Transverse colon (tissue), 4 donors: ENCODE measurements at regions not wholly inside any gene's neighbourhood (a gene's known extent, or its start where the extent isn't known, plus 50 kb on each side); places are given as distances from the start of the nearest gene placed in this dataset.

ENCODE experiments used
- DNase-seq: peaks from one replicate; pipeline ENCODE4 v3.0.0-alpha.2; 2019
- H3K27ac ChIP-seq, 4 donors: fragments of 200-600 bp; sonication (generic); 2 replicates each; pipeline ENCODE4 v1.5.1; 2016 to 2018; ENCODE audit warnings: inconsistent platforms in 4 of 4
- H3K27me3 ChIP-seq: fragments of 200-600 bp; sonication (generic); 2 replicates; pipeline ENCODE4 v1.5.1; 2017; ENCODE audit warnings: inconsistent platforms
- H3K36me3 ChIP-seq, 4 donors: fragments of 200-600 bp; sonication (generic); 2 replicates each; pipeline ENCODE4 v1.5.1; 2017 to 2019; ENCODE audit warnings: inconsistent platforms in 4 of 4
- H3K4me1 ChIP-seq, 4 donors: fragments of 200-600 bp; sonication (generic); 2 replicates each; pipeline ENCODE4 v1.5.1; 2017 to 2020; ENCODE audit warnings: inconsistent platforms in 4 of 4
- H3K4me3 ChIP-seq, 4 donors: fragments of 200-600 bp; sonication (generic); 1 replicate in 1 of 4; 2 replicates in 3 of 4; pipeline versions ENCODE4 v1.5.1 to v1.6.1; 2017 to 2019; ENCODE audit warnings: inconsistent platforms in 4 of 4
- H3K9me3 ChIP-seq, 2 donors: fragments of 200-600 bp; sonication (generic); 2 replicates each; pipeline ENCODE4 v1.5.1; 2017 to 2019; ENCODE audit warnings: inconsistent platforms in 2 of 2
- CTCF ChIP-seq, 5 experiments: fragments of 200-600 bp in 3 of 5; fragments of 450-650 bp in 2 of 5; sonication (generic) in 3 of 5; IDR thresholded peaks; 1 replicate in 2 of 5; 2 replicates in 3 of 5; pipeline ENCODE4 v1.5.1; 2016 to 2017; ENCODE audit warnings: antibody characterized with exemption in 5 of 5, inconsistent platforms in 3 of 5, mild to moderate bottlenecking in 2 of 5, moderate library complexity in 1 of 5
- EP300 ChIP-seq: sonication (generic); formaldehyde crosslinking; IDR thresholded peaks from one replicate; pipeline ENCODE4 v1.6.1; 2017; ENCODE audit warnings: antibody characterized with exemption, low read depth
- POLR2A ChIP-seq: fragments of 450-650 bp; IDR thresholded peaks from one replicate; pipeline ENCODE4 v1.6.1; 2016; ENCODE audit warnings: antibody characterized with exemption, mild to moderate bottlenecking, moderate library complexity
- POLR2AphosphoS5 ChIP-seq, 3 donors: sonication (generic); formaldehyde crosslinking; IDR thresholded peaks; one replicate each; pipeline ENCODE4 v1.6.1; 2016; ENCODE audit warnings: antibody characterized with exemption in 3 of 3
- WGBS, 2 donors: methylation state at CpG; one replicate each; pipeline ENCODE4 v1.1.5; 2018; ENCODE audit warnings: low coverage in 1 of 2; 5-methylcytosine and 5-hydroxymethylcytosine counted together
- in situ Hi-C, 4 donors: fragments of 200-750 bp; cut with MboI; loops; one replicate each; pipeline versions ENCODE4 v1.15.0 to v1.15.1; 2017; ENCODE audit warnings: low sequenced_read_pairs in 3 of 4, low pct_ligation_motif_present in 1 of 4, low pct_unique_long_range_greater_than_20kb in 1 of 4
- intact Hi-C: fragments of 100-400 bp; cut with DNase I; formaldehyde crosslinking; loops from one replicate; pipeline ENCODE4 v1.15.1; 2023; ENCODE audit warnings: low total_unique reads

- Histone ChIP-seq H3K4me1 (no peaks in the 10 kb centered on the region), H3K9me3 (no peaks in the 10 kb centered on the region), H3K27me3 (no peaks in the 10 kb centered on the region), H3K4me3 (no peak overlapping the region), H3K27ac (no peak overlapping the region), H3K36me3 (no peaks in the 10 kb centered on the region)
- intact Hi-C loops (no loop called here), in situ Hi-C loops (no loop called here)
- no peak for DNase-seq
- 64 to 81% methylated on average over 4 to 6 of the region's 6 CpGs for WGBS, 2 donors
- no peak for TF ChIP-seq POLR2AphosphoS5 (IDR thresholded peaks at IDR 0.05)
- no peak for TF ChIP-seq CTCF (IDR thresholded peaks at IDR 0.05)
- TF ChIP-seq EP300: no peak
- TF ChIP-seq POLR2A: no peak
These were observed 903.3 kb upstream of the KLHL29 start for GRCh38 chr2:22481486-22482259.

GRCh38 chr2:22483036-22483435, 901.9 kb upstream of the KLHL29 start:
- intact Hi-C loops (no loop called here), in situ Hi-C loops (no loop called here)
- TF ChIP-seq POLR2A (no peak), CTCF (IDR thresholded peaks at IDR 0.05) (no peak), POLR2AphosphoS5 (IDR thresholded peaks at IDR 0.05) (no peak), EP300 (no peak)
- 68 to 83% methylated on average over 1 to 2 of the region's 2 CpGs for WGBS, 2 donors
- H3K4me1 ChIP-seq: no peaks in the 10 kb centered on the region
- H3K36me3 ChIP-seq: no peaks in the 10 kb centered on the region
- no peaks in the 10 kb centered on the region for H3K9me3 ChIP-seq
- no peak overlapping the region for H3K27ac ChIP-seq
- DNase-seq: no peak
- H3K4me3 ChIP-seq: no peak overlapping the region
- H3K27me3 ChIP-seq: no peaks in the 10 kb centered on the region

GRCh38 chr2:22485486-22485885, 899.5 kb upstream of the KLHL29 start:
- no peaks in the 10 kb centered on the region for H3K4me1 ChIP-seq
- intact Hi-C loops: no loop called here
- H3K27me3 ChIP-seq: no peaks in the 10 kb centered on the region
- 42% methylated on average over 2 of the region's 2 CpGs for WGBS, 2 donors
- TF ChIP-seq CTCF (IDR thresholded peaks at IDR 0.05) (no peak), EP300 (no peak), POLR2AphosphoS5 (IDR thresholded peaks at IDR 0.05) (no peak), POLR2A (no peak)
- H3K36me3 ChIP-seq: no peaks in the 10 kb centered on the region
- DNase-seq: no peak
- H3K4me3 ChIP-seq: no peak overlapping the region
- no peak overlapping the region for H3K27ac ChIP-seq
- H3K9me3 ChIP-seq: no peaks in the 10 kb centered on the region
- in situ Hi-C loops: no loop called here

- Histone ChIP-seq H3K36me3 (no peaks in the 10 kb centered on the region), H3K4me3 (no peak overlapping the region), H3K27ac (no peak overlapping the region), H3K4me1 (no peaks in the 10 kb centered on the region), H3K9me3 (no peaks in the 10 kb centered on the region), H3K27me3 (no peaks in the 10 kb centered on the region)
- no peak for DNase-seq
- in situ Hi-C loops (no loop called here), intact Hi-C loops (no loop called here)
- WGBS, 2 donors: 71 to 77% methylated on average over 4 of the region's 4 CpGs
- TF ChIP-seq EP300: no peak
- no peak for TF ChIP-seq CTCF (IDR thresholded peaks at IDR 0.05)
- no peak for TF ChIP-seq POLR2A
- no peak for TF ChIP-seq POLR2AphosphoS5 (IDR thresholded peaks at IDR 0.05)
These were observed 898.6 kb upstream of the KLHL29 start for GRCh38 chr2:22486343-22486742.
